Parathyroid adenoma (tissue), 2 donors: ENCODE measurements at regions not wholly inside any gene's neighbourhood (a gene's known extent, or its start where the extent isn't known, plus 50 kb on each side); places are given as distances from the start of the nearest gene placed in this dataset.

Experiments
- H2AFZ ChIP-seq: fragments of 300-600 bp; sonication (generic); one replicate; pipeline ENCODE4 v1.7.0; 2017; ENCODE audit warnings: antibody characterized with exemption, mild to moderate bottlenecking
- H3K27ac ChIP-seq: fragments of 300-600 bp; sonication (generic); one replicate; pipeline ENCODE4 v1.7.0; 2017
- H3K27me3 ChIP-seq: fragments of 300-600 bp; sonication (generic); one replicate; pipeline ENCODE4 v1.7.0; 2017; ENCODE audit warnings: low read length; ENCODE audit not compliant: control insufficient read depth, insufficient read depth
- H3K36me3 ChIP-seq: fragments of 300-600 bp; sonication (generic); one replicate; pipeline ENCODE4 v1.7.0; 2017; ENCODE audit warnings: low read length; ENCODE audit not compliant: control insufficient read depth, insufficient read depth
- H3K4me1 ChIP-seq: fragments of 300-600 bp; sonication (generic); one replicate; pipeline ENCODE4 v1.7.0; 2017; ENCODE audit warnings: control low read depth
- H3K4me2 ChIP-seq: fragments of 300-600 bp; sonication (generic); one replicate; pipeline ENCODE4 v1.7.0; 2017; ENCODE audit warnings: low read length
- H3K4me3 ChIP-seq: fragments of 300-600 bp; sonication (generic); one replicate; pipeline ENCODE4 v1.7.0; 2017; ENCODE audit warnings: low read depth, low read length
- H3K79me2 ChIP-seq: fragments of 300-600 bp; sonication (generic); one replicate; pipeline ENCODE4 v1.7.0; 2017; ENCODE audit warnings: control low read depth
- H3K9ac ChIP-seq: fragments of 300-600 bp; sonication (generic); one replicate; pipeline ENCODE4 v1.7.0; 2017; ENCODE audit warnings: mild to moderate bottlenecking
- H3K9me3 ChIP-seq: fragments of 300-600 bp; sonication (generic); one replicate; pipeline ENCODE4 v1.7.0; 2017; ENCODE audit warnings: low read length; ENCODE audit not compliant: control insufficient read depth
- CTCF ChIP-seq: fragments of 300-600 bp; sonication (generic); IDR thresholded peaks from one replicate; pipeline ENCODE4 v1.7.0; 2017; ENCODE audit warnings: antibody characterized with exemption, mild to moderate bottlenecking
- donor health status: primary hyperparathyroidism.

- Histone ChIP-seq H3K4me1 (no peaks in the 10 kb centered on the region), H3K9me3 (no peaks in the 10 kb centered on the region), H3K27me3 (no peaks in the 10 kb centered on the region), H2AFZ (no peak overlapping the region), H3K27ac (no peak overlapping the region), H3K4me2 (no peak overlapping the region), H3K79me2 (no peaks in the 10 kb centered on the region), H3K4me3 (no peak overlapping the region), H3K9ac (no peak overlapping the region), H3K36me3 (no peaks in the 10 kb centered on the region)
- TF ChIP-seq CTCF: no peak
Observed at GRCh38 chr14:89000007-89000942, 175.8 kb downstream of the TTC8 start.

GRCh38 chr14:89004166-89004565 lies 179.7 kb downstream of the TTC8 start:
- Histone ChIP-seq H3K4me2 (no peak overlapping the region), H3K27ac (no peak overlapping the region), H3K9ac (no peak overlapping the region), H3K9me3 (no peaks in the 10 kb centered on the region), H3K36me3 (no peaks in the 10 kb centered on the region), H3K4me1 (no peaks in the 10 kb centered on the region), H3K27me3 (no peaks in the 10 kb centered on the region), H3K79me2 (no peaks in the 10 kb centered on the region), H3K4me3 (no peak overlapping the region), H2AFZ (no peak overlapping the region)
- TF ChIP-seq CTCF: no peak

- no peaks in the 10 kb centered on the region for H3K9me3 ChIP-seq
- H3K79me2 ChIP-seq: no peaks in the 10 kb centered on the region
- H3K36me3 ChIP-seq: no peaks in the 10 kb centered on the region
- H2AFZ ChIP-seq: no peak overlapping the region
- H3K4me2 ChIP-seq: no peak overlapping the region
- H3K4me3 ChIP-seq: no peak overlapping the region
- TF ChIP-seq CTCF: no peak
- no peak overlapping the region for H3K9ac ChIP-seq
- no peaks in the 10 kb centered on the region for H3K27me3 ChIP-seq
- no peaks in the 10 kb centered on the region for H3K4me1 ChIP-seq
- no peak overlapping the region for H3K27ac ChIP-seq
Observed at GRCh38 chr14:89007906-89008305, 183.5 kb downstream of the TTC8 start.

GRCh38 chr14:89011355-89012281 lies 187.2 kb downstream of the TTC8 start:
- H3K79me2 ChIP-seq: no peaks in the 10 kb centered on the region
- no peaks in the 10 kb centered on the region for H3K4me1 ChIP-seq
- H3K9me3 ChIP-seq: no peaks in the 10 kb centered on the region
- TF ChIP-seq CTCF: no peak
- H2AFZ ChIP-seq: peak overlapping the region; percentile 65
- H3K27me3 ChIP-seq: no peaks in the 10 kb centered on the region
- H3K4me3 ChIP-seq: no peak overlapping the region
- H3K27ac ChIP-seq: no peak overlapping the region
- no peak overlapping the region for H3K9ac ChIP-seq
- H3K36me3 ChIP-seq: no peaks in the 10 kb centered on the region
- H3K4me2 ChIP-seq: no peak overlapping the region
